ENCODE measurements at regions not wholly inside any gene's neighbourhood (a gene's known extent, or its start where the extent isn't known, plus 50 kb on each side); places are given as distances from the start of the nearest gene placed in this dataset.
"Not testable (repeated sequence)": the region's sequence is repeated elsewhere in the genome, so short reads cannot be mapped to it uniquely, and the experiment has no call there.

- in situ Hi-C loops (cut with MboI; ENCODE audit: low pct_unique_long_range_greater_than_20kb, low sequenced_read_pairs, unreplicated experiment) = no loop called here
- TF ChIP-seq CTCF (IDR thresholded peaks at IDR 0.05; ENCODE audit: extremely low read depth, insufficient read depth, missing control alignments) = no peak
- no peak for DNase-seq (ENCODE audit: low spot score)
Measured at GRCh38 chr2:235218486-235218907, 266.7 kb downstream of the SH3BP4 start.

- TF ChIP-seq CTCF (IDR thresholded peaks at IDR 0.05; ENCODE audit: extremely low read depth, insufficient read depth, missing control alignments) = no peak
- in situ Hi-C loops (cut with MboI; ENCODE audit: low pct_unique_long_range_greater_than_20kb, low sequenced_read_pairs, unreplicated experiment) = no loop called here
- no peak for DNase-seq (ENCODE audit: low spot score)
Measured at GRCh38 chr2:235219048-235219447, 267.2 kb downstream of the SH3BP4 start.

GRCh38 chr2:235220331-235220730, 268.5 kb downstream of the SH3BP4 start:
- in situ Hi-C loops (cut with MboI; ENCODE audit: low pct_unique_long_range_greater_than_20kb, low sequenced_read_pairs, unreplicated experiment) = no loop called here
- TF ChIP-seq CTCF (IDR thresholded peaks at IDR 0.05; ENCODE audit: extremely low read depth, insufficient read depth, missing control alignments) = no peak
- DNase-seq (ENCODE audit: low spot score) = no peak

GRCh38 chr2:235223011-235223410, 270.8 kb upstream of the AGAP1 start:
- no peak for DNase-seq (ENCODE audit: low spot score)
- no peak for TF ChIP-seq CTCF (IDR thresholded peaks at IDR 0.05; ENCODE audit: extremely low read depth, insufficient read depth, missing control alignments)
- in situ Hi-C loops (cut with MboI; ENCODE audit: low pct_unique_long_range_greater_than_20kb, low sequenced_read_pairs, unreplicated experiment) = no loop called here

- in situ Hi-C loops (cut with MboI; ENCODE audit: low pct_unique_long_range_greater_than_20kb, low sequenced_read_pairs, unreplicated experiment) = no loop called here
- no peak for TF ChIP-seq CTCF (IDR thresholded peaks at IDR 0.05; ENCODE audit: extremely low read depth, insufficient read depth, missing control alignments)
- DNase-seq (ENCODE audit: low spot score) = no peak
Measured at GRCh38 chr2:235224410-235224809, 269.4 kb upstream of the AGAP1 start.

GRCh38 chr2:235225261-235225660, 268.6 kb upstream of the AGAP1 start:
- no peak for TF ChIP-seq CTCF (IDR thresholded peaks at IDR 0.05; ENCODE audit: extremely low read depth, insufficient read depth, missing control alignments)
- DNase-seq (ENCODE audit: low spot score) = no peak
- in situ Hi-C loops (cut with MboI; ENCODE audit: low pct_unique_long_range_greater_than_20kb, low sequenced_read_pairs, unreplicated experiment) = no loop called here

GRCh38 chr2:235227590-235227989, 266.3 kb upstream of the AGAP1 start:
- TF ChIP-seq CTCF (IDR thresholded peaks at IDR 0.05; ENCODE audit: extremely low read depth, insufficient read depth, missing control alignments) = no peak
- in situ Hi-C loops (cut with MboI; ENCODE audit: low pct_unique_long_range_greater_than_20kb, low sequenced_read_pairs, unreplicated experiment) = no loop called here
- DNase-seq (ENCODE audit: low spot score) = no peak

- DNase-seq (ENCODE audit: low spot score); in situ Hi-C loops (cut with MboI; ENCODE audit: low pct_unique_long_range_greater_than_20kb, low sequenced_read_pairs, unreplicated experiment): not testable (repeated sequence)
Measured at GRCh38 chr2:235228422-235228821, 265.4 kb upstream of the AGAP1 start.

Measured in GM13977 (cell line).